Inflammatory macrophage treated with lipopolysaccharide for 1 hour (primary cell): ENCODE measurements at regions not wholly inside any gene's neighbourhood (a gene's known extent, or its start where the extent isn't known, plus 50 kb on each side); places are given as distances from the start of the nearest gene placed in this dataset.
A peak's percentile ranks its signal among the peaks of the same experiment; 100 is the strongest.

Source experiments
- DNase-seq, 2 donors: peaks; one replicate each; pipeline ENCODE4 v3.0.0-alpha.2; 2020 to 2022

GRCh38 chr18:46297124-46297523, 192.9 kb downstream of the HAUS1 start:
- no peak for DNase-seq

DNA sequence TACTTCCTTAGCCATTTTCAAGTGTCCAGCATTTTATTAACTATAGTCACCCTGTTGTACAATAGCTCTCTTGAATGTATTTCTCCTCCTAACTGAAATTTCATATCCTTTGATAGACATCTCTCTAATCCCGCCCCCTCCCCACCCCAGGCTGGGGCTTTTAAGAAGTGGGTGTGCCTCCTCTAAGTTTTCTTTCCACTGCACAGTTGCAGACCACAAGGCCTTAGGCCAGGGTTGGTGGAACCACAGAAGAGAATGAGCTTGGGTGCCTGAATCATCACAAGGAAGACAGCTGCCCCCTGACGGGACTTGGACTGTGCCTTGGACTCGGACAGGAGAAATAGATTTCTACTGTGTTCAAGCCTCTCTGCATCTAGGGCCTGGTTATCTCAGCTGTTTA, 193.4 kb downstream of the HAUS1 start:
- no peak for DNase-seq

DNA sequence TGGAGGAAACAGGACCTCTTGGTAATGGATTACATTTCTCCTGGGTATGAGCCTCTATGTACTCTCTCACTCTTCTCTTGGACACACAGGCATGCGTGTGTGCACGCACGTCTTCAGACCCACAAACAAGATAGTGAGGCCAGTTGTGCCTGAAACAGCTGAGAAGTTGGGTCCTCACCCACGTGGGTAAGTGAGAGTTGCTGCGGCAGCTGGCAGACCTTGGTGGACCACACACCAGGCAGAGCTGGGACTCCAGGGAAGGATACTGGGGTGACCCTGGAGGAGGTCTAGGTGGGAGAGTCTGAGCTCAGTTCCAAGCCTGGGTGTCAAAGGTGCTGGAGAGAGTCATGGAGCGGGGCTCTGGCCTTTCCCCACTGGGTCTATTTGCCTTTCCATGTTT, 194.3 kb downstream of the HAUS1 start:
- no peak for DNase-seq

DNA sequence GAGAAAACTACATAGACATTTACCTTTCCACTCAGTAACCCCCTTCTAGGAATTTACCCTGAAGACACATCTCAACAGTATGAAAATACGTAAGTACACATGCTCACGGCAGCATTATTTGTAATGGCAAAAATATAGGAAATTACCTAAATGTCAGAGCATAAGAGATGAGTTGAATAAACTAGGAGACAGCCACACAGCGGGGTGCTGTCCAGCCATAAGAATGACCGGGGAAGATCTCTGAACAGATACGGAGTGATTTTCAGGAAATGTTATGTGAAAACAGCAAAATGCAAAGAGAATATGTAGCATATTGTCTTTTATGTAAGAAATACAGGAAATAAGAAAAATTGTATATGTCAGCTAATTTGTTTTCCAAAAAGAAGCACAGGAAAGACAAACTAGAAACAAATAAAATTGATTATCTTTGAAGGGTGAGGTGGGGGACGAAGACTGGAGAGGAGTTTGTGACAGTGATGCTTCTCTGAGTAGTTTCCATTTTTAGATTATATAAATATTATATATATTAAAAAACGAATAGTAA, 195.4 kb downstream of the HAUS1 start:
- DNase-seq = no peak

- DNase-seq = no peak
Observed at GRCh38 chr18:46301081-46301480, 196.9 kb downstream of the HAUS1 start.

DNA sequence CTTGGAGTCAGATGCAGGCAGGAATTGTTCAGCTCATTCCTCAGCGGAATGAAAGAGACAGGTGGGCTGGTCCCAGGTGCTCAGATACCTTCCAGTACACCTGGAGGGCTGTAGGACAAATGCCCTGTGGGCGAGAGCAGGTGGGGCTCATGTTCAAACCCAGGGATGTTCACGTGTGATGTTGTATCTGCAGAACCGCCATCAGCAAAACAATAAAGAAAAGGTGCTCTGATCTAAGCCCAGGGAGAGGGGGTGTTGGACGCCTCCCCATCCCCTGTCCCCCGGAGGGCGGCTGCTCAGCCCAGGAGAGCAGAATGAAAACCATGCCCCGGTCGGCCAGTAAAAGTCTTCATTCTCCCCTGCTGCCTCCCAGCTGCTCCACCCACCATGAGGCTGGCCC, 197.4 kb downstream of the HAUS1 start:
- DNase-seq = no peak

DNA sequence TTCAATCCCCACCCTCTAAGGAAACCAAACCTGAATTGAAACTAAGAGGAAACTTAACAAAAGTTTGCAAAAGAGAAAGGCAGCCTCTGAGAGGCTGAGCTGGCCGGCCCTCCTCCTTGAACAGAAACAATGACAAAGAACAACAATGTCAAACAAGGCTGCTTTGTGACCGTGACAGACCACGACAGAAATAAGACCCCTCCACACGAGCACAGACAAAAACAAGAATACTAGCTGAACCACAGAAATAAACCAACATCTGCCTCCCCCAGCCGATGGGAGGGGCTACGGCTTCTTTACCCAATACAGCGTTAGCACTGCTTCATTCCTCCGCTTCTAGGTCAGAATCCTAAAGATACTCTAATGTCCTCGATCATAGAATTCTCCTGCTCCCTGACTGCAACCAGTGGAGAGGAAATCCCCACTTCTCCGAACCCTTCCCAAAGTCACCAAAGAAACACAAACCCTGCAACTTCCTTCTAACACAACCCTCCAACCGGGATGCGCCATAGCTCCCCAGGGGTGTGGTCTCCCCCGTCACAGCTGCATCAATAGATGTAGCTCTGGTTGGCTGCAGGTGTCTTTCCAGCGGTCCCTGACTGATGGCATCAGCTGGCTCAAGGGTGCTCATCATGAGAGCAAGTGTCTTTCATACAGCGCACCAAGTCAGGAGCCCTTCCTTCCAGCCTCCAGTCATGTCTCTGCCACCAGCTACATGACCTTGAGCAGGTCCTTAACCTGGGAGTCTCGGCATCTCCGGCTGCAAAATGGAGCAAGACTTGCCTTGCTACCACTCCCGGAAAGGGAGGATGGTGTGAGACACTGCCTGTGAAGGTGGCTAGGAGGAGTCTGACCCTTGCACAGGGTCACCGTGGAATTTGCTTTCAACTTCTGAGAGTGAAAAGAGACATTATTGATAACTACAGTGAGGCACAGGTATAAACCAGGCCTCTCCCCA, 198.6 kb downstream of the HAUS1 start:
- no peak for DNase-seq

DNA sequence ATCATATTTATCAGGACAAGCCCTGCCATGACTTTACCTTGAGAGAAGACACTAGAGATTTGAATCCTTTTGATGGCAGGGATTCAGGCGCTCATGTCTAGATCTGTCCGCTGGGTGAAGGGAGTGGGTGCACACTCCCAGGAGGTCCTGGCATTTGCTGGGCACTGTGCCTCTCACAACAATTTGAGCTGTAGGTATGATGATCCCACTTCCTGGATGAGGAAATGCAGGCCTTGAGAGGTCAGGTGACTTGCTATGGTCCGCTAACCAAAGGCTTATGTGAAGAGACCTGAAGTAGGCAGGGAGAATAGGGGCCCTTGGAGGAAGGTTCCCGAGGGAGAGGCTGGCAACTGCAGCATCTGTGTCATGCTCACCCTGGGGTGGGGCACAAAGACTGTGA, 206.1 kb downstream of the HAUS1 start:
- no peak for DNase-seq

DNA sequence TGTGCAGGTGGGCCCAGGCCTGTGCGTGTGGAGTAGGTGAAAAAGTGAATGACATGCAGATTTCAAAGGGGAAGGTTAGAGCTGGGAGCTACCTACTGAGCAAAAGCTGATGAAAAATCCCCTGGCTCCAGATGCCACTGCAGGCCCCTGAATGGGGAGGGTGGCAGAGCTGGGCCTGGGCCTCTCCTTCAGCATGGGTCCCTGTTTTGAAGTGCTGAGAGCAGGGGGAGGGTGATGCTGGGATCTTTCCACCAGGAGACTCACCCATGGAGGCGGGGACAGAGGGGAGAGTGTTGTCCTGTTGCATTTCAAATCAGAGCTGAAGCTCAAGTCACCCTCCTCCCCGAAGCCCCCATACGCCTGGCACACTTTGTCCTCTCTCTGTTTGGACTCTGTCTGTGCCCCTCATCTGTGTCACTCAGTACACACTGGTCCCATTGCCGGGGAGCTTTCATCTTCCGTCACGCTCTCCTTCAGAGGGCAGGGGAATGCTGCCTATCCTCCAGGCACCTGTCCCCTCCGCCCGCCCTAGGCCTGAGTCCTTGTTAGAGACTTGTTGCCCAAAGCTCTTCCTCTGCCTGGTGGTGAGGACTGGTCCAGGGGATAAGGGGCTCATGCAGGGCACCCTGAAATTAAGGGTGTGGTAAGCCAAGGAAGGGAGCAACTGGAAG, 206.6 kb downstream of the HAUS1 start:
- DNase-seq = no peak

GRCh38 chr18:46311491-46311890, 207.3 kb downstream of the HAUS1 start:
- DNase-seq = no peak

DNA sequence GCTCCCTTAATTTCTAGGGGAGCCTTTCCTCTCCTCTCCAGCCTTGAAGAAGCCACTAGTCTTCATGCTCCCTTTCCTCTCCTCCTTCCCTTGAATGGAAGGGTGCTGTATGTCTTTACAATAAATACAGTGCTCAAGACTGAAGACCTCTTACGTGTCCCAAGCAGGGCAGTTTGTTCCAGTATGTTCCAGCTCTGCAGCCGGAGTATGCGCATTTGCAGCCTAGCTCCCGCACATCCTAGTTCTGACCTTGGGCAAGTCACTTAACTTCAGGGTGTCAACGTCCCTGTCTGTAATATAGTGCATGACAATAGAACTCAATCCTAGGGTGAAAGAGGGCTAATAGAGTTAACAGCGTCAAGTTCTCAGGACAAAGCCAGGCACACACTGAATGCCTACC, 208.0 kb downstream of the HAUS1 start:
- no peak for DNase-seq

DNA sequence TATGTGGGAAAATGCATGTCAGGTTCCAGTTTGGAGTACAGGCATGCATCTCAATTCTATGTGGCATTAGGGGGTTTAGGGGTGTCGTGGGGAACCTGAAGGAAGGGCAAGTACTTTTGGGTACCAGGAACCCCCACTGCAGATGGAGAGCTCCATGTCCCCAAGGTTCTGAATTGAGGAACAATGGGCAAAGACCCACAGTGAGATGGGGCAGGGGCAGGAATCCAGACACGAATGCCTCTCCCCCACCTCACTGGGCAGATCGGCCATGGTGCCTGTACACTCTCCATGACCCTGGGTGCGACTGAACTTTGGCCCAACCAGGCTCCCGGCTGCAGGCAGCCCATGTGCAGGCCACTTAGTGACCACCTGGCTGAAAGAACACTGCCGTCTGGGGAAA, 209.3 kb downstream of the HAUS1 start:
- DNase-seq = no peak

GRCh38 chr18:46314011-46314410, 209.8 kb downstream of the HAUS1 start:
- DNase-seq = no peak

DNA sequence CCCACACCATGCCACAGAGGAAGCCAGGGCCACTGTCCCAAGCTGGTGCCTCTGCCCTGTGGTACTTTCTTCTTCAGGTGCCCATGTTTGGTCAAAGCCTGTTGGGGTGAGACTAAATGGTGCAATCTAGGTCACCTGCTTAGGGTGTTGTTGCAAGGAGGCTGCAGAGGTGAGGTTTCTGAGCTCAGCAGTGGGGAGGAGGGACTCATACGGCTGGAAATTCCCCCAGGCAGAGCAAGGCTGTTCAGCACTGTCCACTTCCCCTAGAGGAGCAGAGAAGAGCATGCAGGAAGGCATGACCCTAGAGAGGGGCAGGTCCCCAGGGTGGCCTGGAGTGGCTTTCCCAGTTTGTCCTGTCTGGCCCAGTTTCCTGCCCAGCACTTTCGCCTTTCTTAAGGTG, 211.0 kb downstream of the HAUS1 start:
- DNase-seq = no peak

- no peak for DNase-seq
Observed at GRCh38 chr18:46318356-46318755, 214.2 kb downstream of the HAUS1 start.

GRCh38 chr18:46319783-46320182, 215.6 kb downstream of the HAUS1 start:
- DNase-seq = no peak

DNA sequence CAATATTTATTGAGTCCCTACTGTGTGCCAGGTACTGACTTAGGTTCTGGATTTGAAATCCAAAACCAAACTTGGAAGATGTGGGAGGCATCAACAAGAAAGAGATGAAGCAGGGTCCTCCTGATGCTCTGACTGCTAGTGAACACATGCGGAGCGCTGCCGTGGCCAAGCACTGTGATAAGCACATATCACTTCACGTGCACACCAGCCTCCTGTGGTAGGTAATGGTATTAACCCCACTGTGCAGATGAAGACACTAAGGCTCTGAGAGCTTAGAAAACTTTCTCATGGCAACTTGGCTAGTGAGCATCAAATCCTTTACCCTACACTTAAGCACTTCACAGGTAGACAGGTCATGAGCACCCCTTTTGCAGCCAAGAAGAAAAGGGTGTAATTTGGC, 216.1 kb downstream of the HAUS1 start:
- no peak for DNase-seq

DNA sequence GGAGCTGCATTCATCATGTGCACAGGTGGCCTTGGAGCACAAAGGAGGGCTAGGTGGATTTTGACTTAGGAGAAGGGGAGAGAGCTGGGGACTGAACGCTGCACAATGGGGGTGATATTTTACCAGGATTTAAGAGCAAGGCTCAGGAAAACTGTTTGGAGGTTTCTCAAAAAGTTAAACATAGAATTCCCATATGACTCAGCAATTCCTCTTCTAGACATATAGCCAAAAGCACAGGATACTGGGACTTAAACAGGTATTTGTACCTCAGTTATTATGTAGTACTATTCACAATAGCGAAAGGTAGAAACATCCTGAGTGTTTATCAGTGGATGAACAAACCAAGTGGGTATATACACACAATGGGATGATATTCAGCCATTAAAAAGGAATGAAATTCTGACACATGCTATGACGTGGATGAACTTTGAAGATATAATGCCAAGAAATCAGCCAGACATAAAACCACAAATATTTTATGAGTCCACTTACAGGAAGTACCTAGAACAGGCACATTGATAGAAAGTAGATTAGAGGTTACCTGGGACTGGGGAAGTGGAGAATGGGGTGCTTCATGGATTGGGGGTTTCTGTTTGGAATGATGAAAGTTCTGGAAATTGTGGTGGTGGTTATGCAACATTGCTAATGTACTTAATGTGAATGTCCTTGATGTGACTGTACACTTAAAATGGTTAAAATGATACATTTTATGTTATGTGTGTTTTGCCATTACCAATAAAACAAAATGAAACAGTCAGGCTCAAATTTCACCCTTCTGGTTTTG, 216.9 kb downstream of the HAUS1 start:
- no peak for DNase-seq

GRCh38 chr18:46321955-46322354, 217.8 kb downstream of the HAUS1 start:
- DNase-seq = no peak

DNA sequence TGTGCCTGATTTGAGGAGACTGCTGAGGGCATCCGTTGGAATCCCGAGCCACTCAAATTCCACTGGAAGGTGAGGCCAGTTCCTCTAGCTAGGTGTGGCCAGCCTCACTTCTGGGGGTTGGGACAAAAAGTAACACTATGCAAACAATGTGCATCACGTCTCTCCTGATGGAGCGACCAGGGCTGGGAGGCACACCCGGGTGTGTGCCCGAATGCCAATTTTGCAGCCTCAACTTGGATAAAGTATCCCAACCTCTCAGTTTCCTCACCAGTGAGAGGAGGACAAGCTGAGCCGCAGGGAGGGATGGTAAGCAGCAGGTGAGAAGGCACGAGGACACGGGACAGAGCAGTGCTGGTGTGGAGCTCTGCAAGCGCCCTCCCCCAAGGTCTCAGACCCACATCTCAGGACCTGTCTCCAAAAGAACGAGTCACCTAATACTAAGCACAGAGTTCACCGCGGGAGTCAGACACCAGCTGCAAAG, 218.3 kb downstream of the HAUS1 start:
- DNase-seq = no peak

DNA sequence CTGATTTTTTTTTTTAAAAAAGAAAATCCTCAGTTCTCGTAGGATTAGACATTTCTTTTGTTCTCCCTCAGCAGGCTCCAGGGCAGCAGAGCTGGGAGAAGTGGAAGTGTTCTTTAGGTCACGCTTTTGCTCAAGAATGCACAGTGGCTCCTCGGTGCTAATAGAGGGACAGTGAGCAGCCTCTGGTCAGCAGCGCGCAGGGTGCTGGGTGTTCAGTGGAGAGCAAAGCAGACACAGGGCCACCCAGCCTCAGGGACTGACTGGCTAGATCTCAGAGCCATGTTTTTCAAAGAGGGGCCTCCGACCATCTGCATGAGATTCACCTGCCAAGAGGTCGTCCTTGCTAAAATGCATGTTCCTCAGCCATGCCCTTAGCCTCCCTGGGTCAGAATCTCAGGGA, 218.8 kb downstream of the HAUS1 start:
- DNase-seq = no peak

- DNase-seq = peak; percentile 69 to 75
Observed at GRCh38 chr18:46324087-46324955, 220.1 kb downstream of the HAUS1 start.
